ENCODE measurements at regions not wholly inside any gene's neighbourhood (a gene's known extent, or its start where the extent isn't known, plus 50 kb on each side); places are given as distances from the start of the nearest gene placed in this dataset.

- H3K4me2 ChIP-seq (ENCODE audit: insufficient read depth in 1 of 2, low read depth in 2 of 2, low read length in 2 of 2): no peak overlapping the region
- no peak overlapping the region for H2BK12ac ChIP-seq (ENCODE audit: low read depth, low read length)
- H2BK15ac ChIP-seq (ENCODE audit: low read length): no peak overlapping the region
- H3K14ac ChIP-seq (ENCODE audit: insufficient read length): no peak overlapping the region
- no peak overlapping the region for H3K4me3 ChIP-seq (ENCODE audit: extremely low read depth in 1 of 4, insufficient read depth in 2 of 4, low read depth in 3 of 4, low read length in 4 of 4)
- H3K9ac ChIP-seq (replicated peaks in 1 of 4; ENCODE audit: extremely low read depth in 1 of 4, low read depth in 3 of 4, low read length in 3 of 4): no peak overlapping the region
- ChIA-PET POLR2A (ENCODE audit: partially characterized antibody) (interaction anchor here (0.7 kb wide), 1 partner anchor 197 kb away, joined by 3 read pairs; no protein-coding TSS in a partner anchor), CTCF (ENCODE audit: partially characterized antibody) (interaction anchor here (0.5 to 1.4 kb wide), 2 partner anchors 12 to 69 kb away, joined by 3 to 5 read pairs; no protein-coding TSS in a partner anchor)
- H3K36me3 ChIP-seq (ENCODE audit: control insufficient read depth in 2 of 4, insufficient read depth in 4 of 4, low read length in 3 of 4): no peaks in the 10 kb centered on the region; a peak in 1 of 8 replicates
- no peak for FAIRE-seq
- no peaks in the 10 kb centered on the region for H3K79me2 ChIP-seq (ENCODE audit: control insufficient read depth in 1 of 2, insufficient read depth in 2 of 2, low read length in 2 of 2)
- H3K27me3 ChIP-seq (replicated peaks in 1 of 4; ENCODE audit: control insufficient read depth in 3 of 4, extremely low read depth in 1 of 4, insufficient read depth in 3 of 4, low read length in 3 of 4): no peaks in the 10 kb centered on the region
- no peak overlapping the region for H3K4ac ChIP-seq (replicated peaks; ENCODE audit: insufficient read length, low read depth, low read length)
- peaks cover 0 to 2% (median 0%) of the 10 kb centered on the region in 4 experiments; a peak in 1 of 7 replicates for H3K4me1 ChIP-seq (replicated peaks in 1 of 4; ENCODE audit: control insufficient read depth in 3 of 4, insufficient read depth in 4 of 4, low read length in 3 of 4)
- no peak overlapping the region for H3K23ac ChIP-seq (ENCODE audit: insufficient read length)
- H4K5ac ChIP-seq (ENCODE audit: insufficient read length, low read depth, low read length): no peak overlapping the region
- 89% methylated on average over 4 of the region's 4 CpGs; no CpG with 5 or more reads in 1 of the 2 experiments for WGBS, 2 experiments (ENCODE audit: extremely low coverage in 1 of 2, insufficient coverage in 1 of 2, insufficient read length in 1 of 2, insufficient replicate concordance in 2 of 2, low coverage in 1 of 2, low lambda C conversion rate in 2 of 2, missing lambda C conversion rate in 1 of 2)
- no peak overlapping the region for H4K8ac ChIP-seq (ENCODE audit: extremely low read depth, insufficient read depth, low read length)
- H3K56ac ChIP-seq (replicated peaks; ENCODE audit: insufficient read length, low read depth, low read length): no peak overlapping the region
- H4K91ac ChIP-seq (replicated peaks; ENCODE audit: insufficient read length, low read length): no peak overlapping the region
- no peaks in the 10 kb centered on the region for H4K20me1 ChIP-seq (replicated peaks in 1 of 2; ENCODE audit: control insufficient read depth in 1 of 2, insufficient read depth in 2 of 2, low read length in 2 of 2)
- no peak overlapping the region for H2AK5ac ChIP-seq (ENCODE audit: low read depth, low read length)
- no peaks in the 10 kb centered on the region for H3K23me2 ChIP-seq (ENCODE audit: low read depth, low read length)
- no peak overlapping the region for H2BK120ac ChIP-seq (replicated peaks; ENCODE audit: low read depth, low read length)
- no peak overlapping the region for H2AFZ ChIP-seq (ENCODE audit: low read length)
- DNase-seq (ENCODE audit: low read depth in 1 of 2, low spot score in 2 of 2): no peak
- no peak overlapping the region for H3K18ac ChIP-seq (ENCODE audit: extremely low read depth, low read length)
- no peak overlapping the region for H2BK5ac ChIP-seq (ENCODE audit: low read depth, low read length)
- H3K27ac ChIP-seq (ENCODE audit: low read depth, low read length): no peak overlapping the region
- peaks cover 0 to 9% of the 10 kb centered on the region in 2 experiments; a peak in 1 of 4 replicates for H3K9me3 ChIP-seq (ENCODE audit: insufficient read depth in 2 of 2, low read depth in 1 of 2, low read length in 1 of 2)
- H3K79me1 ChIP-seq (ENCODE audit: low read depth, low read length): no peaks in the 10 kb centered on the region
- no peak overlapping the region for H2BK20ac ChIP-seq (ENCODE audit: low read length)
- no peak for TF ChIP-seq ASH2L (IDR thresholded peaks at IDR 0.05; ENCODE audit: low read length)
- no peak for TF ChIP-seq KDM4A (IDR thresholded peaks at IDR 0.05; ENCODE audit: low read depth, low read length, severe bottlenecking)
- no peak for TF ChIP-seq JUND (IDR thresholded peaks at IDR 0.05; ENCODE audit: low read length)
- TF ChIP-seq SP1 (IDR thresholded peaks at IDR 0.05; ENCODE audit: low read depth, low read length): no peak
- TF ChIP-seq BACH1 (IDR thresholded peaks at IDR 0.05; ENCODE audit: low read length): no peak
- TF ChIP-seq POU5F1 (IDR thresholded peaks at IDR 0.05; ENCODE audit: low read depth, low read length): no peak
- TF ChIP-seq TBP (IDR thresholded peaks at IDR 0.05; ENCODE audit: low read depth, low read length): no peak
- TF ChIP-seq RXRA (IDR thresholded peaks at IDR 0.05; ENCODE audit: insufficient read depth, low read depth, low read length): no peak
- TF ChIP-seq RNF2 (IDR thresholded peaks at IDR 0.05; ENCODE audit: borderline replicate concordance, low read depth, low read length, missing control alignments, poor library complexity, severe bottlenecking): no peak
- TF ChIP-seq RBBP5 (IDR thresholded peaks at IDR 0.05; ENCODE audit: borderline replicate concordance, low read depth, low read length): no peak
- no peak for TF ChIP-seq ATF3 (IDR thresholded peaks at IDR 0.05; ENCODE audit: insufficient read depth, low read depth, low read length)
- no peak for TF ChIP-seq MAFK (IDR thresholded peaks at IDR 0.05; ENCODE audit: low read depth, low read length)
- TF ChIP-seq TEAD4 (IDR thresholded peaks at IDR 0.05; ENCODE audit: low read depth, low read length): no peak
These were observed 101.8 kb upstream of the TLR3 start for GRCh38 chr4:185966997-185967775.

Measured in H1 (cell line).